OCI-LY7 (cell line): ENCODE measurements at regions not wholly inside any gene's neighbourhood (a gene's known extent, or its start where the extent isn't known, plus 50 kb on each side); places are given as distances from the start of the nearest gene placed in this dataset.

Experiments used
- BruUV-seq: library from RNA; stranded (reverse); fragments of 400-500 nt; replicated peaks from 2 replicates; lab custom pipeline; 2021; lab: Mats Ljungman, UMichigan
- CTCF ChIA-PET: fragments of 300-600 bp; sonication (Branson Sonifier 250); formaldehyde crosslinking; loops from one replicate; lab custom pipeline; 2022; ENCODE audit warnings: antibody characterized with exemption; ENCODE audit not compliant: unreplicated experiment; lab: Charles Lee
- POLR2A ChIA-PET: fragments of 300-600 bp; sonication (Branson Sonifier 250); formaldehyde crosslinking; loops from one replicate; lab custom pipeline; 2022; ENCODE audit warnings: antibody characterized with exemption; lab: Charles Lee
- DNase-seq: peaks from one replicate; pipeline ENCODE4 v3.0.0-alpha.2; 2015; ENCODE audit warnings: low spot score
- H2AFZ ChIP-seq: fragments of 200-600 bp; sonication (generic), shearing (Covaris generic); 2 replicates; pipeline ENCODE4 v1.6.1; 2014; ENCODE audit warnings: mild to moderate bottlenecking, antibody characterized with exemption, low read length, moderate library complexity
- H3K27ac ChIP-seq: fragments of 200-600 bp; sonication (generic); 2 replicates; pipeline ENCODE4 v1.5.1; 2014; ENCODE audit warnings: mixed run types, low read depth, mild to moderate bottlenecking, moderate library complexity, low read length, inconsistent platforms; ENCODE audit not compliant: poor library complexity, severe bottlenecking
- H3K36me3 ChIP-seq: fragments of 200-600 bp; sonication (generic); 2 replicates; pipeline ENCODE4 v1.6.1; 2014; ENCODE audit warnings: mild to moderate bottlenecking, antibody characterized with exemption, low read length, moderate library complexity, mixed read lengths; ENCODE audit not compliant: insufficient read depth
- H3K4me1 ChIP-seq: fragments of 200-600 bp; sonication (generic); 2 replicates; pipeline ENCODE4 v1.5.1; 2014; ENCODE audit warnings: mild to moderate bottlenecking, low read length; ENCODE audit not compliant: insufficient read depth, poor library complexity, severe bottlenecking
- H3K4me2 ChIP-seq: fragments of 200-600 bp; sonication (generic); 2 replicates; pipeline ENCODE4 v1.6.1; 2014; ENCODE audit warnings: mild to moderate bottlenecking, low read length
- H3K4me3 ChIP-seq: fragments of 200-600 bp; sonication (generic); 2 replicates; pipeline ENCODE4 v1.5.1; 2014; ENCODE audit warnings: mild to moderate bottlenecking, low read depth, low read length; ENCODE audit not compliant: poor library complexity, severe bottlenecking
- H3K79me2 ChIP-seq: fragments of 200-600 bp; sonication (generic); 2 replicates; pipeline ENCODE4 v1.6.1; 2016; ENCODE audit warnings: low read depth, mild to moderate bottlenecking, low read length, moderate library complexity, mixed read lengths; ENCODE audit not compliant: insufficient read depth
- H3K9me2 ChIP-seq: fragments of 200-600 bp; sonication (generic); 2 replicates; pipeline ENCODE4 v1.6.1; 2016; ENCODE audit warnings: mild to moderate bottlenecking, low read length, mixed read lengths; ENCODE audit not compliant: insufficient read depth
- H3K9me3 ChIP-seq: fragments of 200-600 bp; sonication (generic); 2 replicates; pipeline ENCODE4 v1.6.1; 2014; ENCODE audit warnings: mild to moderate bottlenecking, mixed run types, low read length, mixed read lengths
- H4K20me1 ChIP-seq: fragments of 200-600 bp; sonication (generic); 2 replicates; pipeline ENCODE4 v1.6.1; 2014; ENCODE audit warnings: mild to moderate bottlenecking, antibody characterized with exemption, low read length, moderate library complexity, mixed read lengths; ENCODE audit not compliant: insufficient read depth
- EZH2phosphoT487 ChIP-seq: fragments of 200-600 bp; sonication (generic); IDR thresholded peaks from 2 replicates; pipeline ENCODE4 v1.6.1; 2018; ENCODE audit warnings: low read depth, borderline replicate concordance, mild to moderate bottlenecking, mixed run types, antibody characterized with exemption, low read length, moderate library complexity, mixed read lengths
- intact Hi-C: fragments of 100-400 bp; cut with micrococcal nuclease; formaldehyde crosslinking; loops from one replicate; pipeline ENCODE4 v1.10.0; 2022; ENCODE audit not compliant: unreplicated experiment
- TF ChIP-seq, protein P1 (sequence below): fragments of 200-600 bp; sonication (generic); conservative IDR thresholded peaks from 2 replicates; pipeline ENCODE4 v1.5.1; 2014; ENCODE audit warnings: mild to moderate bottlenecking, antibody characterized with exemption, low read length, moderate library complexity, mixed read lengths

DNA sequence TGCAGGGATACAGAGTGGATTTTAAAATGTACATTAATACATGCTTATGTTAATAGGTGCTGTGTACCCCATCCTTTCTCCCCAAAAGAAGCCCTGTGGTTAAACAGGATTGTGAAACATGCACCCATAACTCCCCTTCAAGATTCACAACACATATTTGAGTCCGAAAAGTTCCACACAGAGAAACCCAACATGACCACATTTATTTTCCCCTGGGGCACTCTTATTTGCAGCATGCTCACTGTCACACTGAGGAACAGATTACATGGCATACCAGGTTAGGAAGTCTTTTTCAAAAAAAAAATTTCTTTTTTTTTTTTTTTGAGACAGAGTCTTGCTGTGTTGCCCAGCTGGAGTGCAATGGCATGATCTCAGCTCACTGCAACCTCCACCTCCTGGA lies 67.7 kb upstream of the COL5A2 start:
- no peak for DNase-seq
- no peaks in the 10 kb centered on the region for H3K9me3 ChIP-seq
- no peaks in the 10 kb centered on the region for H3K36me3 ChIP-seq
- ChIA-PET CTCF (no interaction called here), POLR2A (interaction anchor here (0.6 kb wide), 1 partner anchor 111 kb away, joined by 3 read pairs; no protein-coding TSS in a partner anchor)
- no peak for TF ChIP-seq EZH2phosphoT487
- TF ChIP-seq, protein P1, sequence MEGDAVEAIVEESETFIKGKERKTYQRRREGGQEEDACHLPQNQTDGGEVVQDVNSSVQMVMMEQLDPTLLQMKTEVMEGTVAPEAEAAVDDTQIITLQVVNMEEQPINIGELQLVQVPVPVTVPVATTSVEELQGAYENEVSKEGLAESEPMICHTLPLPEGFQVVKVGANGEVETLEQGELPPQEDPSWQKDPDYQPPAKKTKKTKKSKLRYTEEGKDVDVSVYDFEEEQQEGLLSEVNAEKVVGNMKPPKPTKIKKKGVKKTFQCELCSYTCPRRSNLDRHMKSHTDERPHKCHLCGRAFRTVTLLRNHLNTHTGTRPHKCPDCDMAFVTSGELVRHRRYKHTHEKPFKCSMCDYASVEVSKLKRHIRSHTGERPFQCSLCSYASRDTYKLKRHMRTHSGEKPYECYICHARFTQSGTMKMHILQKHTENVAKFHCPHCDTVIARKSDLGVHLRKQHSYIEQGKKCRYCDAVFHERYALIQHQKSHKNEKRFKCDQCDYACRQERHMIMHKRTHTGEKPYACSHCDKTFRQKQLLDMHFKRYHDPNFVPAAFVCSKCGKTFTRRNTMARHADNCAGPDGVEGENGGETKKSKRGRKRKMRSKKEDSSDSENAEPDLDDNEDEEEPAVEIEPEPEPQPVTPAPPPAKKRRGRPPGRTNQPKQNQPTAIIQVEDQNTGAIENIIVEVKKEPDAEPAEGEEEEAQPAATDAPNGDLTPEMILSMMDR = no peak
- H4K20me1 ChIP-seq = no peaks in the 10 kb centered on the region
- intact Hi-C loops = no loop called here
- H2AFZ ChIP-seq = no peak overlapping the region
- no peaks in the 10 kb centered on the region for H3K4me1 ChIP-seq
- BruUV-seq = no TSS peak
- H3K79me2 ChIP-seq = no peaks in the 10 kb centered on the region
- H3K9me2 ChIP-seq = no peaks in the 10 kb centered on the region
- no peak overlapping the region for H3K27ac ChIP-seq
- no peak overlapping the region for H3K4me2 ChIP-seq
- H3K4me3 ChIP-seq = no peak overlapping the region

DNA sequence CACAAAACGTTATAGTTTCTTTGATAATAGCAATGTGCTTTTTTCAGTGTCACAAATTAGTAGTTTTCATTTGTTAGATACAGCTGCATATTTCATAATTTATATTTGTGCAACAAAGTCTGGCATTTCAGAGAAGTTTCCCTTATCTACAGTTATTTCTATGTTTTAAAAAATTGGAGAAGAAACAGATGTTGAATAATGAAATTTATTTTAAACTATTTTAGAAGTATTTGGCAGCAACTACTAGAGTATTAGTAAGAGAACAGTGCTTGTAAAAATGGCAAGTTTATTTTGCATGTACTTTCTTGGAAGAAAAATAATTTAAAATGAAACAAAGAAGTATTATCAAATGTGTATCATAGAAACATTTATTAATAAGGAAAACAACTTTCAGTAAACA lies 68.6 kb upstream of the COL5A2 start:
- intact Hi-C loops = no loop called here
- DNase-seq = no peak
- no peaks in the 10 kb centered on the region for H3K9me3 ChIP-seq
- no peaks in the 10 kb centered on the region for H3K36me3 ChIP-seq
- no peaks in the 10 kb centered on the region for H4K20me1 ChIP-seq
- no peaks in the 10 kb centered on the region for H3K4me1 ChIP-seq
- no peak overlapping the region for H3K4me3 ChIP-seq
- H3K4me2 ChIP-seq = no peak overlapping the region
- H2AFZ ChIP-seq = no peak overlapping the region
- ChIA-PET POLR2A (no interaction called here), CTCF (no interaction called here)
- TF ChIP-seq, protein P1 = no peak
- no peak for TF ChIP-seq EZH2phosphoT487
- H3K79me2 ChIP-seq = no peaks in the 10 kb centered on the region
- BruUV-seq = no TSS peak
- no peaks in the 10 kb centered on the region for H3K9me2 ChIP-seq
- H3K27ac ChIP-seq = no peak overlapping the region

DNA sequence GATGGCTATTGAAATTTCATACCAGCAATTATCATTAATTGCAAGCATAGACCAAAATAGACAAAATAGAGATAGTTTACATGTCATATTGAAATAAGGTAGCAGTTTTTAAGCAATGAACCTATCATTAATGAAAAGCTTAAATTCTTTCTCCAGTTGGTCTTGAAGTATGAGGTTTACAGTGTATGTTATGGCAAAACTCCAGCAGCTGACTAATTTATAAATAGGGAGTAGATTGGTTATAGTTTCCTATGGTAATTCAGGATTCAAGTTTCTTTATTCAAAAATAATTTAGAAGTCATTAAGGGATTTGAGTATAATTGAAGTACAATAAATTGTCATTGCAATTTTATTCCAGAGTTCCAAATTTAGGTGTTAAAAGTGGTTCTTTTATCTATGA lies 69.6 kb upstream of the COL5A2 start:
- CTCF ChIA-PET = no interaction called here
- intact Hi-C loops = no loop called here
- Histone ChIP-seq H3K27ac (no peak overlapping the region), H2AFZ (no peak overlapping the region), H3K4me2 (no peak overlapping the region), H3K36me3 (no peaks in the 10 kb centered on the region), H4K20me1 (no peaks in the 10 kb centered on the region), H3K4me1 (no peaks in the 10 kb centered on the region), H3K9me3 (no peaks in the 10 kb centered on the region), H3K4me3 (no peak overlapping the region), H3K79me2 (no peaks in the 10 kb centered on the region), H3K9me2 (no peaks in the 10 kb centered on the region)
- POLR2A ChIA-PET = no interaction called here
- BruUV-seq = no TSS peak
- no peak for TF ChIP-seq EZH2phosphoT487
- TF ChIP-seq, protein P1 = no peak
- no peak for DNase-seq
